ENCODE measurements at regions not wholly inside any gene's neighbourhood (a gene's known extent, or its start where the extent isn't known, plus 50 kb on each side); places are given as distances from the start of the nearest gene placed in this dataset.

GRCh38 chr11:45576461-45577215, 88.8 kb downstream of the CHST1 start:
- no peak for TF ChIP-seq POLR2AphosphoS5 (IDR thresholded peaks at IDR 0.05; ENCODE audit: low read depth, low read length)
- TF ChIP-seq REST (IDR thresholded peaks at IDR 0.05; ENCODE audit: insufficient read depth in 1 of 2, low read depth in 2 of 2, low read length in 2 of 2), result no peak
- no peak for TF ChIP-seq FOXP2 (optimal IDR thresholded peaks at IDR 0.05; ENCODE audit: borderline replicate concordance, extremely low read depth, extremely low read length, insufficient read depth)
- no peak for TF ChIP-seq TAF1 (IDR thresholded peaks at IDR 0.05; ENCODE audit: borderline replicate concordance, insufficient read depth, low read length)
- TF ChIP-seq SIN3A (IDR thresholded peaks at IDR 0.05; ENCODE audit: borderline replicate concordance, insufficient read depth, low read length), result no peak

GRCh38 chr11:45573728-45574127, 91.7 kb downstream of the CHST1 start:
- no peak for TF ChIP-seq REST (IDR thresholded peaks at IDR 0.05; ENCODE audit: insufficient read depth in 1 of 2, low read depth in 2 of 2, low read length in 2 of 2)
- TF ChIP-seq TAF1 (IDR thresholded peaks at IDR 0.05; ENCODE audit: borderline replicate concordance, insufficient read depth, low read length), result no peak
- no peak for TF ChIP-seq SIN3A (IDR thresholded peaks at IDR 0.05; ENCODE audit: borderline replicate concordance, insufficient read depth, low read length)
- TF ChIP-seq POLR2AphosphoS5 (IDR thresholded peaks at IDR 0.05; ENCODE audit: low read depth, low read length), result no peak
- TF ChIP-seq FOXP2 (optimal IDR thresholded peaks at IDR 0.05; ENCODE audit: borderline replicate concordance, extremely low read depth, extremely low read length, insufficient read depth), result no peak

GRCh38 chr11:45572354-45573123, 92.9 kb downstream of the CHST1 start:
- TF ChIP-seq REST (IDR thresholded peaks at IDR 0.05; ENCODE audit: insufficient read depth in 1 of 2, low read depth in 2 of 2, low read length in 2 of 2) (no peak), TAF1 (IDR thresholded peaks at IDR 0.05; ENCODE audit: borderline replicate concordance, insufficient read depth, low read length) (no peak), FOXP2 (optimal IDR thresholded peaks at IDR 0.05; ENCODE audit: borderline replicate concordance, extremely low read depth, extremely low read length, insufficient read depth) (no peak), SIN3A (IDR thresholded peaks at IDR 0.05; ENCODE audit: borderline replicate concordance, insufficient read depth, low read length) (no peak), POLR2AphosphoS5 (IDR thresholded peaks at IDR 0.05; ENCODE audit: low read depth, low read length) (no peak)

- TF ChIP-seq FOXP2 (optimal IDR thresholded peaks at IDR 0.05; ENCODE audit: borderline replicate concordance, extremely low read depth, extremely low read length, insufficient read depth), result no peak
- no peak for TF ChIP-seq SIN3A (IDR thresholded peaks at IDR 0.05; ENCODE audit: borderline replicate concordance, insufficient read depth, low read length)
- TF ChIP-seq REST (IDR thresholded peaks at IDR 0.05; ENCODE audit: insufficient read depth in 1 of 2, low read depth in 2 of 2, low read length in 2 of 2), result no peak
- TF ChIP-seq TAF1 (IDR thresholded peaks at IDR 0.05; ENCODE audit: borderline replicate concordance, insufficient read depth, low read length), result no peak
- TF ChIP-seq POLR2AphosphoS5 (IDR thresholded peaks at IDR 0.05; ENCODE audit: low read depth, low read length), result no peak
These were observed 95.6 kb downstream of the CHST1 start for GRCh38 chr11:45569776-45570175.
